ENCODE measurements at regions not wholly inside any gene's neighbourhood (a gene's known extent, or its start where the extent isn't known, plus 50 kb on each side); places are given as distances from the start of the nearest gene placed in this dataset.

DNA sequence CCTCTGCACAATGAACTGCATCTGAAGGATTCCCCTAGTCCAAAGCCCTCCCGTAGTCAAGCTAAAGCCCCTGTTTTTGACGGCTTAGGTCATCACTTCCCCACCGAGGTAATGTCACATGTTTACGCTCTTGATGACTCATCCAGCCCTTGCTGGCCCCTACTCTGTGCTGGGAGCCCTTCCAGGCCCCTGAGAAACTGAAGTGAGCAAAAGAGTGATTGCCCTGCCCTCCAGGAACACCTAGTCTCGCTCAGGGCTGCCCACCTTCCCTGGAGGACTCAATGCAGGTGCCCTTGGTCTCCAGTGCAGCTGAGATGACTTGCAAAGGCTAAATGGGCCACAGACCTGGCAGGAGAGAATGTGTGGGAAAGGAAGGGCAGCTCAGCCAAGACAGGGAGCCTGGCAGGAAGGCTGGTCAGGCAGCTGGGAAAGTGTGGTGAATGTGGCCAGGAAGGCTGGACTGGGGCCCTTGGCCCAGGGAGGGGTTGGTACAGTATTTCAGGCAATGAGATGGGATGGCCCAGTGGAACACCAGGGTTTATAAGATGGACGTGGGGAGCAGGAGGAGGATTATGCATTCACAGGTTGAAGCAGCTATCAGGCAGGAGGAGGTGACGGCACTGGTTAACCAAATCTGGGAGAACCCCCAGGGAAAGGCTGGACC is 345.6 kb downstream of the NPHP4 start:
- Histone ChIP-seq H3K27me3 (ENCODE audit: control insufficient read depth, low read length) (no peaks in the 10 kb centered on the region), H3K4me1 (ENCODE audit: control insufficient read depth, low read length) (no peaks in the 10 kb centered on the region), H3K79me2 (ENCODE audit: control insufficient read depth, low read length) (no peaks in the 10 kb centered on the region), H3K36me3 (ENCODE audit: control insufficient read depth, low read length) (no peaks in the 10 kb centered on the region), H3K9me3 (ENCODE audit: control insufficient read depth, insufficient read depth, low read length) (no peaks in the 10 kb centered on the region), H3F3A (ENCODE audit: control insufficient read depth, insufficient read depth) (no peaks in the 10 kb centered on the region), H3K9me2 (replicated peaks; ENCODE audit: control insufficient read depth, low read length) (no peaks in the 10 kb centered on the region), H4K20me1 (ENCODE audit: control insufficient read depth, insufficient read depth, low read depth, low read length) (no peaks in the 10 kb centered on the region), H3K4me3 (ENCODE audit: low read length) (no peak overlapping the region), H3K4me2 (ENCODE audit: low read length) (no peak overlapping the region), H3K27ac (ENCODE audit: low read depth, low read length) (no peak overlapping the region)
- TF ChIP-seq, protein P1, sequence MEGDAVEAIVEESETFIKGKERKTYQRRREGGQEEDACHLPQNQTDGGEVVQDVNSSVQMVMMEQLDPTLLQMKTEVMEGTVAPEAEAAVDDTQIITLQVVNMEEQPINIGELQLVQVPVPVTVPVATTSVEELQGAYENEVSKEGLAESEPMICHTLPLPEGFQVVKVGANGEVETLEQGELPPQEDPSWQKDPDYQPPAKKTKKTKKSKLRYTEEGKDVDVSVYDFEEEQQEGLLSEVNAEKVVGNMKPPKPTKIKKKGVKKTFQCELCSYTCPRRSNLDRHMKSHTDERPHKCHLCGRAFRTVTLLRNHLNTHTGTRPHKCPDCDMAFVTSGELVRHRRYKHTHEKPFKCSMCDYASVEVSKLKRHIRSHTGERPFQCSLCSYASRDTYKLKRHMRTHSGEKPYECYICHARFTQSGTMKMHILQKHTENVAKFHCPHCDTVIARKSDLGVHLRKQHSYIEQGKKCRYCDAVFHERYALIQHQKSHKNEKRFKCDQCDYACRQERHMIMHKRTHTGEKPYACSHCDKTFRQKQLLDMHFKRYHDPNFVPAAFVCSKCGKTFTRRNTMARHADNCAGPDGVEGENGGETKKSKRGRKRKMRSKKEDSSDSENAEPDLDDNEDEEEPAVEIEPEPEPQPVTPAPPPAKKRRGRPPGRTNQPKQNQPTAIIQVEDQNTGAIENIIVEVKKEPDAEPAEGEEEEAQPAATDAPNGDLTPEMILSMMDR (IDR thresholded peaks at IDR 0.05; ENCODE audit: low read depth, low read length, poor library complexity, severe bottlenecking): no peak
- TF ChIP-seq EZH2phosphoT487 (IDR thresholded peaks at IDR 0.05; ENCODE audit: borderline replicate concordance, low read length): no peak

DNA sequence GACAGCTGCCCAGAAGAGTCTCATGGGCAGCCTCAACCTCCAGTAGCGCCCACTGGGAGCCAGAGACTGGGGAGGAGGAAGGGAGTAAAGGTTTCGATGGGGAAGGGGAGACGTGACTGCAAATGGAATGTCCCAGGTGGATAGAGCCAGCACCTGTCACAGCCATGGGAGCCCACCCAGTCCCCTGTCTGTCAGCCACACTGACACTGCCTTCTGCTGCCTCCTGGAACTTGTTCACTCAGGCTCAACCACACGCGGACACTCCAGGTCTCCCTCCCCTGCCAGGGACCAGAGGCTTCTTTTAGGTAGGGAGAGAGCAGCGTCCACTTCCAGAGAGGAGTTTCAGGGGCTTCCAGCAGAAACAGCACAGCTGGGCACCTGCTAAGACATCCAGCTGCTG is 346.3 kb downstream of the NPHP4 start:
- Histone ChIP-seq H3K4me1 (ENCODE audit: control insufficient read depth, low read length) (no peaks in the 10 kb centered on the region), H3K36me3 (ENCODE audit: control insufficient read depth, low read length) (no peaks in the 10 kb centered on the region), H3K9me2 (replicated peaks; ENCODE audit: control insufficient read depth, low read length) (no peaks in the 10 kb centered on the region), H3K79me2 (ENCODE audit: control insufficient read depth, low read length) (no peaks in the 10 kb centered on the region), H3K4me2 (ENCODE audit: low read length) (no peak overlapping the region), H3F3A (ENCODE audit: control insufficient read depth, insufficient read depth) (no peaks in the 10 kb centered on the region), H4K20me1 (ENCODE audit: control insufficient read depth, insufficient read depth, low read depth, low read length) (no peaks in the 10 kb centered on the region), H3K4me3 (ENCODE audit: low read length) (no peak overlapping the region), H3K27me3 (ENCODE audit: control insufficient read depth, low read length) (no peaks in the 10 kb centered on the region), H3K9me3 (ENCODE audit: control insufficient read depth, insufficient read depth, low read length) (no peaks in the 10 kb centered on the region), H3K27ac (ENCODE audit: low read depth, low read length) (no peak overlapping the region)
- TF ChIP-seq EZH2phosphoT487 (IDR thresholded peaks at IDR 0.05; ENCODE audit: borderline replicate concordance, low read length): no peak
- TF ChIP-seq, protein P1 (IDR thresholded peaks at IDR 0.05; ENCODE audit: low read depth, low read length, poor library complexity, severe bottlenecking): no peak

DNA sequence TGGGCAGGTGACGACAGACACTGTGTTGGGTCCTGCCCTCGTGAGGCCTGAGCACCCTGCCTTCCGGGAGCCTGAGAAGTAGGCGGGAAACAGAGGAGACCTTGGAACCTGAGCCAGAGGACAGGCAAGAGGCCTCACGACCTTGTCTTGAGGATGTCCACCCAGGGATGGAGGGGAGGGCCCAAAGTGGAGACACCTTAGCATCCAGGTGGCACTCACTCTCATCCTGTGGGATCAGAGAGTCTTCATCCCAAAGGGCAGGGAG is 347.2 kb downstream of the NPHP4 start:
- Histone ChIP-seq H3K79me2 (ENCODE audit: control insufficient read depth, low read length) (no peaks in the 10 kb centered on the region), H3F3A (ENCODE audit: control insufficient read depth, insufficient read depth) (no peaks in the 10 kb centered on the region), H3K4me1 (ENCODE audit: control insufficient read depth, low read length) (no peaks in the 10 kb centered on the region), H4K20me1 (ENCODE audit: control insufficient read depth, insufficient read depth, low read depth, low read length) (no peaks in the 10 kb centered on the region), H3K9me3 (ENCODE audit: control insufficient read depth, insufficient read depth, low read length) (no peaks in the 10 kb centered on the region), H3K27me3 (ENCODE audit: control insufficient read depth, low read length) (no peaks in the 10 kb centered on the region), H3K9me2 (replicated peaks; ENCODE audit: control insufficient read depth, low read length) (no peaks in the 10 kb centered on the region), H3K36me3 (ENCODE audit: control insufficient read depth, low read length) (no peaks in the 10 kb centered on the region), H3K4me2 (ENCODE audit: low read length) (no peak overlapping the region), H3K27ac (ENCODE audit: low read depth, low read length) (no peak overlapping the region), H3K4me3 (ENCODE audit: low read length) (no peak overlapping the region)
- no peak for TF ChIP-seq EZH2phosphoT487 (IDR thresholded peaks at IDR 0.05; ENCODE audit: borderline replicate concordance, low read length)
- TF ChIP-seq, protein P1 (IDR thresholded peaks at IDR 0.05; ENCODE audit: low read depth, low read length, poor library complexity, severe bottlenecking): no peak

Measured in DOHH2 (cell line).